AG09309 (cell line): ENCODE measurements at regions not wholly inside any gene's neighbourhood (a gene's known extent, or its start where the extent isn't known, plus 50 kb on each side); places are given as distances from the start of the nearest gene placed in this dataset.

Experiments used
- DNase-seq: peaks from one replicate; pipeline ENCODE4 v3.0.0-alpha.2; 2010; ENCODE audit warnings: low read depth
- H3K4me3 ChIP-seq: 2 replicates; pipeline ENCODE4 v1.5.1; 2011; ENCODE audit warnings: mild to moderate bottlenecking, low read depth, low read length, moderate library complexity; ENCODE audit not compliant: control insufficient read depth
- TF ChIP-seq, protein P1 (sequence below): IDR thresholded peaks from 2 replicates; pipeline ENCODE4 v1.5.1; 2011; ENCODE audit warnings: mild to moderate bottlenecking, low read depth, low read length, inconsistent platforms; ENCODE audit not compliant: insufficient read depth, control insufficient read depth; ENCODE audit errors: missing control alignments

DNA sequence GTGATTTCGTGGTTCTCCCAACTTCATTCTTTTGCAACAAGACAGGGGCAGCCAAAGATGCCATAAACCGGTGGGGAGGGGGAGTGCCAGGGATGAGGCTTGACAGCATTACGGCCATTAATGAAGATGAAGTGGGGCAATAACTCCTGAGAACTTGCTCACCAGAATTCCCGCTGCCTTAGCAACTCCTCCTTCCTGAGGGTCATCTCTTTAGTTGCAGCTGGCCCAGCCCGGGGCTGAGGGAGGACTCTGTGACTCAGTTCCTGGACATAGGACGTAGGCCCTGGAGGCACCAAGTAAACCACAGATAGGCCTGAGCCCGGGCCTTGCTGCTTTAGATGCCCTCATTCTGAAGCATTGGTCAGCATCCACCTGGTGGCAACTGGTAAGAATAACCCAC is 330.2 kb downstream of the RRAGC start:
- no peak for DNase-seq
- TF ChIP-seq, protein P1, sequence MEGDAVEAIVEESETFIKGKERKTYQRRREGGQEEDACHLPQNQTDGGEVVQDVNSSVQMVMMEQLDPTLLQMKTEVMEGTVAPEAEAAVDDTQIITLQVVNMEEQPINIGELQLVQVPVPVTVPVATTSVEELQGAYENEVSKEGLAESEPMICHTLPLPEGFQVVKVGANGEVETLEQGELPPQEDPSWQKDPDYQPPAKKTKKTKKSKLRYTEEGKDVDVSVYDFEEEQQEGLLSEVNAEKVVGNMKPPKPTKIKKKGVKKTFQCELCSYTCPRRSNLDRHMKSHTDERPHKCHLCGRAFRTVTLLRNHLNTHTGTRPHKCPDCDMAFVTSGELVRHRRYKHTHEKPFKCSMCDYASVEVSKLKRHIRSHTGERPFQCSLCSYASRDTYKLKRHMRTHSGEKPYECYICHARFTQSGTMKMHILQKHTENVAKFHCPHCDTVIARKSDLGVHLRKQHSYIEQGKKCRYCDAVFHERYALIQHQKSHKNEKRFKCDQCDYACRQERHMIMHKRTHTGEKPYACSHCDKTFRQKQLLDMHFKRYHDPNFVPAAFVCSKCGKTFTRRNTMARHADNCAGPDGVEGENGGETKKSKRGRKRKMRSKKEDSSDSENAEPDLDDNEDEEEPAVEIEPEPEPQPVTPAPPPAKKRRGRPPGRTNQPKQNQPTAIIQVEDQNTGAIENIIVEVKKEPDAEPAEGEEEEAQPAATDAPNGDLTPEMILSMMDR: no peak
- H3K4me3 ChIP-seq: no peak overlapping the region

DNA sequence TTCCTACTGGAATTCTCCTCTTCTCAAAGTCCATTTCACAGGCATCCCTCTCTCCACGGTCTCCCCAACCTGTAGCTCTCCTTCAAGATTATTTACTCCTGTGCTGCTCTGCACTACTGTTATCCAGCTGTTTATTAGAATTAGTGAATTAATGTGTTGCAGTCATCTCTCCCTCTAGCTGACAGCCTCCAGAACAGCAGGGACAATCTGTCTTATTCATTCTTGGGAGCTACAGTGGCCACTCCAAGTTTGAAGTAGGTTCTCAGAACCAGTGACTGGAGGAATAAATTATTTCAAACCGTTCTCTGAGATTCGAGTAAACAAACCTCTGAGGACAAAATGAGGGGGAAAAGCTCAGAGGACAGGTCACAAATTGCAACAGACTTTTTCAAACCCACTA is 330.9 kb downstream of the RRAGC start:
- no peak overlapping the region for H3K4me3 ChIP-seq
- DNase-seq: no peak
- TF ChIP-seq, protein P1: no peak

DNA sequence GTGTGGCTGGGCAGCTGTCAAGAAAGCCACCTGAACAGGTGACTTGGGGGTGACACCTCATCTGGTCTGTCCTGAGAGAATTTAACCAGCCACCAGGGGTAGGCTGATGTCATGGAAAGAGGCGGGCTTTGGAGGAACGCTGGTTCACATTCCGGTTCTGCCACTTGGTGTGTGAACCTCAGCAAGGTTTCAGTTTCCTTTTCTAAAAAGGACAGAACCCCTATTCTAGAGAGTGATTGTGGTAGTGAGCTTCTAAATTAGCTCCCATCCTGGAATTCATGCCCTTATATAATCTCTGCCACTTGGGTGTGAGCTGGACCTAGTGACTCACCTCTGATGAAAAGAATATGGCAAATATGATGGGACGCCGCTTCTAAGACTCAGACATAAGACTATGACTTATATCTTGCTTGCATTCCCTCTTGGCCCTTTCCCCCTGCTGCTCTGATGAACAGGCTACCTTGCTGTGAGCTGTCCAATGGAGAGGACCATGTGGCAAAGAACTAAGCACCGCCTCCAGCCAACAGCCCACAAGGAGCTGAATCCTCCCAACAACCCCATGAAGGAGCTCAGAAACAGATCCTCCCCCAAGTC is 332.1 kb downstream of the RRAGC start:
- TF ChIP-seq, protein P1: no peak
- no peak for DNase-seq
- H3K4me3 ChIP-seq: no peak overlapping the region

DNA sequence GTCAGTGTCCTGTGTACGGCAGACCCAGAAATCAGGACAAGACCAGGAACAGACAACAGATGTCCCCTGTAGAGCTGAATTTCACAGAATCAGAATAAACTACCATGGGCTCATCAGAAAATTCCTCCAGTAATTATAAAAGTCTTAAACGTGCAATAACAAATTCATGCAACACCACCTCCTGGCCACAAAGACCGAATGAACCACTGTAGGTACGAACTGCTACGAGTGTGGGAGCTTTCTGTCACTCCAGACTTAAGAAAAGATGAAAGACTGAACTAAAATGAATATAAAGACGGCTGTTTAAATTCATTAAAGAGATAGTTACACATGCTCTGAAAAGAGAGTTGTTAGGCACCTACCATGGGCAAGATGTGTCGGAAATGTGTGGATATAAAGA is 333.5 kb downstream of the RRAGC start:
- H3K4me3 ChIP-seq: no peak overlapping the region
- TF ChIP-seq, protein P1: no peak
- DNase-seq: no peak

DNA sequence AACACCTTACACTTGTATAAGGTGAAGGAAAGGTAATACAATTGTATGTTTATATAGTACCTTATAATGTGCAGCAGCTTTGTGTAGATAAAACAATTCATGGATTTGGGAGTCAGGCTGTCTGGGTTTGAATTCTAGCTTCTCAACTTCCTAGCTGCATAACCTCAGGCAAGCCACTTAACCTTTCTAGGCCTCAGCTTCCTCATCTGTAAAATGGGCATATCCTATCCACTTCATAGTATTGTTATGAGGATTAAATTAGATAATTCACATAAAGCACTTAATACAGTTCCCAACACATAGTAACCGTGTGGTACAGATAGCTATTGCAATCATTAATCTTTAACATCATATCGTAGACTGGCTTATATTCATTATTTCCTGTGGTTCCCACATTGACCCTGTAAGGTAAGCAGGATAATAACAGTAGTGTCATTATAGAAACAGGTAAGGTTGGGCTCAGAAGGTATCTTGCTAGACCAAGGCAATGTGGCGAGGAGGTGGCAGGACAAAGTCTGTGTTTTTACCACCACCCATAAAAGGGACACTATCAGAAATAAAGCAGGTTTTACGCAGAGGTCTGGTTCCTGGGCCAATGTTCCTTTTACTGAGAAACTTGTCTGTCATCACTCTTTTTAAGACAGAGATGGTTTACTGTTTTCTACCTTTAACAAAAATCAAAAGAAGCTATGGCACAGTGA is 334.1 kb downstream of the RRAGC start:
- no peak overlapping the region for H3K4me3 ChIP-seq
- TF ChIP-seq, protein P1: no peak
- DNase-seq: no peak

DNA sequence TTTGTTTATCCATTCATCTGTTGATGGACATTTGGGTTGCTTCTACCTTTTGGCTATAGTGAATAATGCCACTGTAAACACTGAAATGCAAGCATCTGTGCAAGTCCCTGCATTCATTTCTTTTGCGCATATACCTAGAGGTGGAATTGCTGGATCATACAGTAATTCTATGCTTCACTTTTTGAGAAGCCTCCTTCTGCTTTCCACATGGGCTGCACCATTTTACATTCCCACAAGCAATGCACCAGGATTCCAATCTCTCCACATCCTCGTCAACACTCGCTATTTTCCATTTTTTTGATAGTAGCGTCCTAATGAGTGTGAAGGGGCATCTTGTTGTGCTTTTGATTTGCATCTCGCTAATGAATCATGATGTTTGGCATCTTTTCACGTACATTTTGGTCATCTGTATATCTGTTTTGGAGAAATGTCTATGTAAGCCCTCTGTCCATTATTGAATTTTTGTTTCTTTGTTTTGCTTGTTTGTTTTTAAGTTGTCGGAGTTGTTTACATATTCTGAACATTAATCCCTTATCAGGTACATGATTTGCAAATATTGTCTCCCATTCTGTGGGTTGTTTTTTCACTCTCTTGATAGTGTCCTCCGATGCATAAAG is 335.4 kb downstream of the RRAGC start:
- TF ChIP-seq, protein P1: no peak
- no peak overlapping the region for H3K4me3 ChIP-seq
- DNase-seq: no peak
